ENCODE measurements at regions not wholly inside any gene's neighbourhood (a gene's known extent, or its start where the extent isn't known, plus 50 kb on each side); places are given as distances from the start of the nearest gene placed in this dataset.

- DNase-seq (ENCODE audit: low read depth in 2 of 3, low spot score in 2 of 3): no peak
Measured at GRCh38 chr13:50101590-50101989, 86.3 kb downstream of the KCNRG start.

GRCh38 chr13:50104493-50104892 lies 89.2 kb downstream of the KCNRG start:
- no peak for DNase-seq (ENCODE audit: low read depth in 2 of 3, low spot score in 2 of 3)

GRCh38 chr13:50106559-50106958 lies 91.3 kb downstream of the KCNRG start:
- no peak for DNase-seq (ENCODE audit: low read depth in 2 of 3, low spot score in 2 of 3)

GRCh38 chr13:50107205-50107604 lies 92.0 kb downstream of the KCNRG start:
- no peak for DNase-seq (ENCODE audit: low read depth in 2 of 3, low spot score in 2 of 3)

GRCh38 chr13:50114961-50115360 lies 99.7 kb downstream of the KCNRG start:
- DNase-seq (ENCODE audit: low read depth in 2 of 3, low spot score in 2 of 3): no peak

- no peak for DNase-seq (ENCODE audit: low read depth in 2 of 3, low spot score in 2 of 3)
Measured at GRCh38 chr13:50115695-50116094, 100.5 kb downstream of the KCNRG start.

- no peak for DNase-seq (ENCODE audit: low read depth in 2 of 3, low spot score in 2 of 3)
Measured at GRCh38 chr13:50116430-50116973, 101.3 kb downstream of the KCNRG start.

GRCh38 chr13:50119591-50119990 lies 104.3 kb downstream of the KCNRG start:
- no peak for DNase-seq (ENCODE audit: low read depth in 2 of 3, low spot score in 2 of 3)

- no peak for DNase-seq (ENCODE audit: low read depth in 2 of 3, low spot score in 2 of 3)
Measured at GRCh38 chr13:50122455-50122854, 107.2 kb downstream of the KCNRG start.

GRCh38 chr13:50123002-50123401 lies 107.8 kb downstream of the KCNRG start:
- no peak for DNase-seq (ENCODE audit: low read depth in 2 of 3, low spot score in 2 of 3)

- DNase-seq (ENCODE audit: low read depth in 2 of 3, low spot score in 2 of 3): no peak
Measured at GRCh38 chr13:50123515-50123861, 108.2 kb downstream of the KCNRG start.

- peak in 1 of 3 experiments; percentile 78 for DNase-seq (ENCODE audit: low read depth in 2 of 3, low spot score in 2 of 3)
Measured at GRCh38 chr13:50123862-50124535, 108.8 kb downstream of the KCNRG start.

GRCh38 chr13:50124536-50125303 lies 109.5 kb downstream of the KCNRG start:
- DNase-seq (ENCODE audit: low read depth in 2 of 3, low spot score in 2 of 3): peak in 1 of 3 experiments; percentile 78

- no peak for DNase-seq (ENCODE audit: low read depth in 2 of 3, low spot score in 2 of 3)
Measured at GRCh38 chr13:50125304-50125553, 110.0 kb downstream of the KCNRG start.

- DNase-seq (ENCODE audit: low read depth in 2 of 3, low spot score in 2 of 3): peak in 1 of 3 experiments; percentile 44
Measured at GRCh38 chr13:50125554-50126262, 110.5 kb downstream of the KCNRG start.

- no peak for DNase-seq (ENCODE audit: low read depth in 2 of 3, low spot score in 2 of 3)
Measured at GRCh38 chr13:50126263-50126992, 111.2 kb downstream of the KCNRG start.

- DNase-seq (ENCODE audit: low read depth in 2 of 3, low spot score in 2 of 3): no peak
Measured at GRCh38 chr13:50126993-50127725, 111.9 kb downstream of the KCNRG start.

- no peak for DNase-seq (ENCODE audit: low read depth in 2 of 3, low spot score in 2 of 3)
Measured at GRCh38 chr13:50127726-50128291, 112.6 kb downstream of the KCNRG start.

- no peak for DNase-seq (ENCODE audit: low read depth in 2 of 3, low spot score in 2 of 3)
Measured at GRCh38 chr13:50128428-50128931, 113.2 kb downstream of the KCNRG start.

GRCh38 chr13:50129081-50129705 lies 113.9 kb downstream of the KCNRG start:
- no peak for DNase-seq (ENCODE audit: low read depth in 2 of 3, low spot score in 2 of 3)

Measured in activated CD8-positive, alpha-beta memory T cell treated with anti-CD3 and anti-CD28 coated beads for 48 hours (primary cell).